ENCODE measurements at regions not wholly inside any gene's neighbourhood (a gene's known extent, or its start where the extent isn't known, plus 50 kb on each side); places are given as distances from the start of the nearest gene placed in this dataset.

DNA sequence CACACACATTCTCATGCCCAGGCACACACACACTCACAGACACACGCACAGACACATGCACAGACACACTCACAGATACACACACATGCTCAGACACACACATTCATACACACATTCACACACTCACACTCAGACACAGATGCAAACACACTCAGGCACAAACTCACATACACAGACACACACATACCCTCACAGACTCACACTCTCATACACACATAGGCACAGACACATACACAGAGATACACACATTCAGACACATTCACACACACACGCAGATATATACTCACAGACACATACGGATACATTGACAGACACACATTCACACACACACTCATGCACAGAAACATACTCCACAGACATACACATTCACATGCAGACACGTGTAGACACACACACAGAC, 89.6 kb downstream of the RBFOX3 start:
- dilution Hi-C loops (cut with MboI; ENCODE audit: extremely low pct_ligation_motif_present, low sequenced_read_pairs) = no loop called here
- no peak overlapping the region for H2AFZ ChIP-seq (ENCODE audit: low read depth, low read length)
- no peaks in the 10 kb centered on the region for H3K9me1 ChIP-seq (replicated peaks; ENCODE audit: control insufficient read depth, extremely low read depth, insufficient read depth, low read length)
- intact Hi-C loops (cut with micrococcal nuclease) = no loop called here
- FAIRE-seq (no peak), DNase-seq (ENCODE audit: low read depth, low spot score) (no peak)
- ChIA-PET POLR2A (no interaction called here), CTCF (no interaction called here)
- H3K4me1 ChIP-seq (ENCODE audit: control insufficient read depth, extremely low read depth, insufficient read depth, low read length) = no peaks in the 10 kb centered on the region
- peaks cover 0 to 5% of the 10 kb centered on the region in 2 experiments for H3K27me3 ChIP-seq (ENCODE audit: control insufficient read depth in 2 of 2, insufficient read depth in 2 of 2, low read length in 2 of 2)
- H3K9me3 ChIP-seq (replicated peaks; ENCODE audit: control insufficient read depth, insufficient read depth, low read length) = no peaks in the 10 kb centered on the region
- no peak overlapping the region for H3K4me3 ChIP-seq (replicated peaks in 1 of 3; ENCODE audit: insufficient read depth in 1 of 3, low read depth in 1 of 3, low read length in 3 of 3)
- H3K9ac ChIP-seq (replicated peaks; ENCODE audit: extremely low read depth, insufficient read depth, low read length) = no peak overlapping the region
- TF ChIP-seq POLR2AphosphoS5 (IDR thresholded peaks at IDR 0.05; ENCODE audit: insufficient read depth, low read depth, low read length) = no peak
- TF ChIP-seq GATA2 (IDR thresholded peaks at IDR 0.05; ENCODE audit: insufficient read depth, insufficient read length, low read depth, low read length) = no peak
- TF ChIP-seq, protein P1, sequence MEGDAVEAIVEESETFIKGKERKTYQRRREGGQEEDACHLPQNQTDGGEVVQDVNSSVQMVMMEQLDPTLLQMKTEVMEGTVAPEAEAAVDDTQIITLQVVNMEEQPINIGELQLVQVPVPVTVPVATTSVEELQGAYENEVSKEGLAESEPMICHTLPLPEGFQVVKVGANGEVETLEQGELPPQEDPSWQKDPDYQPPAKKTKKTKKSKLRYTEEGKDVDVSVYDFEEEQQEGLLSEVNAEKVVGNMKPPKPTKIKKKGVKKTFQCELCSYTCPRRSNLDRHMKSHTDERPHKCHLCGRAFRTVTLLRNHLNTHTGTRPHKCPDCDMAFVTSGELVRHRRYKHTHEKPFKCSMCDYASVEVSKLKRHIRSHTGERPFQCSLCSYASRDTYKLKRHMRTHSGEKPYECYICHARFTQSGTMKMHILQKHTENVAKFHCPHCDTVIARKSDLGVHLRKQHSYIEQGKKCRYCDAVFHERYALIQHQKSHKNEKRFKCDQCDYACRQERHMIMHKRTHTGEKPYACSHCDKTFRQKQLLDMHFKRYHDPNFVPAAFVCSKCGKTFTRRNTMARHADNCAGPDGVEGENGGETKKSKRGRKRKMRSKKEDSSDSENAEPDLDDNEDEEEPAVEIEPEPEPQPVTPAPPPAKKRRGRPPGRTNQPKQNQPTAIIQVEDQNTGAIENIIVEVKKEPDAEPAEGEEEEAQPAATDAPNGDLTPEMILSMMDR (IDR thresholded peaks at IDR 0.05; ENCODE audit: extremely low read depth in 1 of 2, insufficient read depth in 1 of 2, low read depth in 1 of 2, low read length in 2 of 2) = no peak
- TF ChIP-seq EZH2 (IDR thresholded peaks at IDR 0.05; ENCODE audit: borderline replicate concordance, low read depth, low read length, severe bottlenecking) = no peak
- TF ChIP-seq, protein P2, sequence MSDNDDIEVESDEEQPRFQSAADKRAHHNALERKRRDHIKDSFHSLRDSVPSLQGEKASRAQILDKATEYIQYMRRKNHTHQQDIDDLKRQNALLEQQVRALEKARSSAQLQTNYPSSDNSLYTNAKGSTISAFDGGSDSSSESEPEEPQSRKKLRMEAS (IDR thresholded peaks at IDR 0.05; ENCODE audit: insufficient read depth, insufficient read length) = no peak
- no peak for TF ChIP-seq JUN (IDR thresholded peaks at IDR 0.05; ENCODE audit: borderline replicate concordance, insufficient read depth, insufficient read length, low read depth)
- no peak for TF ChIP-seq FOS (IDR thresholded peaks at IDR 0.05; ENCODE audit: borderline replicate concordance, insufficient read depth, low read length)
- no peak for TF ChIP-seq MYC (IDR thresholded peaks at IDR 0.05; ENCODE audit: low read depth, low read length)
- TF ChIP-seq POLR2A (IDR thresholded peaks at IDR 0.05; ENCODE audit: low read depth, low read length) = no peak
- no TSS peak for BruUV-seq (replicated peaks)
- no peak overlapping the region for H3K27ac ChIP-seq (ENCODE audit: insufficient read depth, low read depth, low read length)
- H3K36me3 ChIP-seq (ENCODE audit: control insufficient read depth in 2 of 2, extremely low read depth in 1 of 2, insufficient read depth in 2 of 2, low read length in 2 of 2) = no peaks in the 10 kb centered on the region
- no peaks in the 10 kb centered on the region for H3K79me2 ChIP-seq (ENCODE audit: control insufficient read depth, insufficient read depth, low read length)
- H4K20me1 ChIP-seq (replicated peaks; ENCODE audit: control insufficient read depth, extremely low read depth, insufficient read depth, low read length) = no peaks in the 10 kb centered on the region
- H3K4me2 ChIP-seq (ENCODE audit: insufficient read depth, low read length) = no peak overlapping the region
